ENCODE measurements at regions not wholly inside any gene's neighbourhood (a gene's known extent, or its start where the extent isn't known, plus 50 kb on each side); places are given as distances from the start of the nearest gene placed in this dataset.

DNA sequence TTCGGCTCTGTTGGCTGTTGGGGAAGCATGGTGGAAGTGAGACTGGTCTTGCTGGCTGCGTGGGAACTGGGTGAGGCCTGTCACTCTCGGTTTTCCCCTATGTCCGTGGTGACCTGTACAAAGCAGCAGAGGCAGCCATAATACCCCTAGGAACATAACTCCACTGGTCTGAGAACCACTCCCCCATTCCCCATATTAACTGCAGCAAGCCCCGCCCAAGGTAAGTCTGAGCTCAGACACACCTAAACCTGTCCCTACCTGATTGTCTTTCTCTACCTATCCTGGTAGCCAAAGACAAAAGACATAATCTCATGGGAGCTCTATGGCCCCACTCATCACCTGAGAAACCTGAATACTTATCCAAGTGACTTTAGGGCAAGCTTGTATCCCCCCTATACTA is 156.3 kb upstream of the PHACTR1 start:
- intact Hi-C loops (cut with DNase I) = no loop called here
- no peak for DNase-seq (ENCODE audit: low spot score)
- ATAC-seq = no peak

DNA sequence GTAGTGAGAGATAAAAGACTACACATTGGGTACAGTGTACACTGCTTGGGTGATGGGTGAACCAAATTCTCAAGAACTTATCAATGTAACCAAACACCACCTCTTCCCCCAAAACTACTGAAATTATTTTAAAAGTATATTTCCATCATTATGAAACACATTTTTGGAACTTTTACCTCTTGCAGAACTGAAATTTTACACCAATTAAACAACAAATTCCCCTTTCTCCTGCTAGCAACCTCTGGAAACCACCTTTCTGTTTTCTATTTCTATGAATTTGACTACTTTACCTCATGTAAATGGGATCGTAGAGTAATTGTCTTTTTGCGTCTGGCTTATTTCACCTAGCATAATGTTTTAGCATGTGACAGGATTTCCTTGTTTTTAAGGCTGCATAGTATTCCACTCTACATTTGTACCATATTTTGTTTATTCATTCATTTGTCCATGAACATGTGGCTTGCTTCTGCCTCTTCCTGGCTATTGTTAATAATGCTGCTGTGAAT is 149.9 kb upstream of the PHACTR1 start:
- intact Hi-C loops (cut with DNase I) = no loop called here
- no peak for ATAC-seq

DNA sequence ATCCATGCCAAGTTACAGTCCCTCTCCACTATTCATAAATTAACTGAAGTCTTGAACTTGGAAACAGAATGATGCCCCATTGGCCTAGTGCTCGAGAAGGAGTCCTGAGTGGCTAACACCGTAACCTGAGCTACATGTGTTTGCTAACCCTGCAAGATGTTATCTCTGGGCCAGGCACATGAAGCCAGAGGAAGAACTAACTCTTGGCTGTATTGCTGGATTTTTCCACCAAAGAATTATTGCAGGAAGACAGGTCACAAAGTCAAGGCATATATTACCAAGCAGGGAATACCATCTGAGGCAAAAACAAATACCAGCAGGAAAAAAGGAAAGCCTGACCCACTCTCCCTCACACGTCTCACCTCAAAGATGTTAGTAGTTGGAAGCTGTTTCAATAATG is 148.9 kb upstream of the PHACTR1 start:
- ATAC-seq (no peak), DNase-seq (ENCODE audit: low spot score) (no peak)
- intact Hi-C loops (cut with DNase I) = no loop called here

More for the DNA sequence above, 149.9 kb upstream of the PHACTR1 start:
- DNase-seq (ENCODE audit: low spot score) = no peak

DNA sequence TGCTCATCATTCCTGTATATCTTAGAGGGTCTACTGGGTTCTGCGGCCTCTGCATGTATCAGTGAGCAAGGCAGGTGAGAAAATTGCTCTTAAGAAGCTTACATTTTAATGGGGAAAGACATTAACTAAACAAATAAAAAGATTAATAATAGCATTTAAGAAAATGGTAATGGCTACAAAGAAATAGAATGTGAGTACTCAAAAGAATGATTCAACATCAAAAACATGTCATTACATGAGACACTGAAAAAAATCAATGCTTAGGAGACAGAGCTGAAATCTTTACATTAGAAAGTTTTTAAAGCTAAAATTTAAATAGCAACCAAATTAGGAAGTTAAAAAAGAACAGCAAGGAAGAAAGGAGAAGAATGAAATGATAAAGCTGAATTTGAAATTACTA is 146.9 kb upstream of the PHACTR1 start:
- ATAC-seq = no peak
- intact Hi-C loops (cut with DNase I) = no loop called here
- DNase-seq (ENCODE audit: low spot score) = no peak

DNA sequence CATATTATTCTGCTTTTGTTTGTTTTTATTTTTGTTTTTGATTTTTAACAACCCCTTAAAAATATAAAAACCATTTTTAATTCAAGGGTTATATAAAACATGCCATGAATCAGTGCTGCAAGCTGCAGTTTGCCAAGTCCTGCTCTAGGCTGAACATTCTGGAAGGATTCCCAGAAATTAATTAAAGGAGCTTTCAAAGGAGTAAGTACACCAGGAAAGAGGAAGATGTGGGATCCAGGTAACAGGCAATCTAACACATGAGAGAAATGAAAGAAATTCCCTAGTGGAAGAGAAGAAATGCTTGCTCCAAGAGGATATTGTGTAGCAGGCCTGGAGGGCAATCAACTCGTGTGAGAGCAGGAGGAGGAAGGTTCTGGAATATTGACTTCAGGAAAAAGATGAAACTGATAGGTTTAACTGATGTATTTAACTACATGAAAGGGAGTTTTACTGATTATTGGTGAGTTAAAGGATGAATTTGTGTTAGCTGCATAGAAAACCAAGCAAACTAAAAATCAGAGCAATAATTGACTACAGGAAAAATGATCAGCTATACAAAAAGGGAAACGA is 146.0 kb upstream of the PHACTR1 start:
- intact Hi-C loops (cut with DNase I) = no loop called here
- DNase-seq (ENCODE audit: low spot score) (no peak), ATAC-seq (no peak)

DNA sequence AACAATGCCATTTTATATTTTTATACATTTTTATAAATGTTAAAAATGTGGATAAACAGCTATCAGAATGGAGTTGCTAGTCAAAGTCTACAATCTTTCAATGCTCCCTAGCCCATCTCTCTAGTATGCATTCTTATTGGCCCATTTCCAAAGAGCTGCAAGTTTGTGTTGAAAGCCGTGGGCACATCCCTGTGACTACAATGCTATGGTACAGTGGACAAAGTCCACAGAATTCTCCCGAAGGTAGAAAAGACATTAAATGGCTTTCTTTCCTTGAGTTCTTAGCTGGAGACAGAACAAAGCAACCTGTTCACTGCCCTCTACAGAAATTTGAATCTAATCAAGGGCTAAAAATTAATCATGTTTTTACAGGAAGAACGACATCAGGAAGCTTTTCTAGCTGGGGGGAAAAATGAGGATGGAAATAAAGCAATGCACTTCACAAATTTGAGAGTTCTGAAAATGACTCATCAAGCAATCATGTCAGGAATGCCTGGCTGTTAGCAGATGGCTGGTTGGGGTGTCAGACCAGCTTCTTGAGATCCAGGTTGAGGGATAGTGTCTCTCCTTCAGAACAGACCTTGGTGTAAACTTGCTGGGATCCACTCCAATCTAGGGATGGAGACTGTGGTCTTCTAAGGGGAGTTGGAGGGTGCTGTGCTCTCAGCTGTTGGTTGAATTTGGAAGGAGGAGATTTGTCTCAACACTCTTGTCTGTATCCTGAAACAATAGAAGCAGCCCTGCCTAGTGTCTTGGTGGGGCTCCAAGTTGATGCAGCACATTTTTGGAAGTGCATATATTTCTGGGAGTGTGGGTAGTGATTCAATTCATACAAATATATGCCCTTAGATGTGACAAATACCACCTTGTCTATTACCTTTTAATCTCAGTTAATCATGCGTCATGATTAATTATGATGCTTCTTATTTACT is 143.4 kb upstream of the PHACTR1 start:
- intact Hi-C loops (cut with DNase I) = no loop called here
- ATAC-seq = no peak
- DNase-seq (ENCODE audit: low spot score) = no peak

DNA sequence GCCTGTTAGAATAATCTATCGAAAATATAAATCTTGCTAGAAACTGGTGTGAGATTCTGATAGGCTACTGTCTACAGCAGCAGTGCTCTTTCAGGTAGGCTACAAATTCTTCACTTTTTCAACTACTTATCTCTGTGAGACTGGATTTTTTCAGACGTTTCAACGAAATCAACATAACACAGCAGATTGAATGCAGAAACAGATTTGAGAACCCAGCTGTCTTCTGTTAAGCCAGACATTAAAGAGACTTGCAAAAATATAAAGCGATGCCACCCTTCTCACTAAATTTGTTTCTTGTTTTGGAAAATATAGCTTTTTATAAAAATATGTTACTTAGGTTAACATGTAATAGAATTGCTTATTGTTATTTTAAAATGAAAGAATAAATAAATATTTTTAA is 140.6 kb upstream of the PHACTR1 start:
- intact Hi-C loops (cut with DNase I) = no loop called here
- no peak for DNase-seq (ENCODE audit: low spot score)
- ATAC-seq = no peak

DNA sequence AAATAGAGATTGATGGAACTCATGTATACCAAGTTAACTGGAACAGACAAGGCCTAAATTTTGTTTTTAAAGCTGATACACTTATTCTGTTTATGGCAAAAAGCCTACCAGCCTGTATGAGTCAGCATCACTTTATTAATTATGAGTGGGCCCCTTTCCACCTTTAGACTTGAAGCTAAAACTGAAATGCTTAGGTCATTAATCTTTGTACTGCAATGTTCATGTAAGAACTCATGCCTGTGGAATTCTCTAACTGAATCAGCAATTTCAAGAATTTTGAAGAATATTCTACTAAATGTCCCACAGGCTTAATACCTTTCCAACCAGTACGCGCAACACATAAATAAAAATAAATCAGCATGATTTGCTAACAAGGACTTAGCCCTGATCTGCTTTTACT is 140.2 kb upstream of the PHACTR1 start:
- intact Hi-C loops (cut with DNase I) = no loop called here
- ATAC-seq = no peak

DNA sequence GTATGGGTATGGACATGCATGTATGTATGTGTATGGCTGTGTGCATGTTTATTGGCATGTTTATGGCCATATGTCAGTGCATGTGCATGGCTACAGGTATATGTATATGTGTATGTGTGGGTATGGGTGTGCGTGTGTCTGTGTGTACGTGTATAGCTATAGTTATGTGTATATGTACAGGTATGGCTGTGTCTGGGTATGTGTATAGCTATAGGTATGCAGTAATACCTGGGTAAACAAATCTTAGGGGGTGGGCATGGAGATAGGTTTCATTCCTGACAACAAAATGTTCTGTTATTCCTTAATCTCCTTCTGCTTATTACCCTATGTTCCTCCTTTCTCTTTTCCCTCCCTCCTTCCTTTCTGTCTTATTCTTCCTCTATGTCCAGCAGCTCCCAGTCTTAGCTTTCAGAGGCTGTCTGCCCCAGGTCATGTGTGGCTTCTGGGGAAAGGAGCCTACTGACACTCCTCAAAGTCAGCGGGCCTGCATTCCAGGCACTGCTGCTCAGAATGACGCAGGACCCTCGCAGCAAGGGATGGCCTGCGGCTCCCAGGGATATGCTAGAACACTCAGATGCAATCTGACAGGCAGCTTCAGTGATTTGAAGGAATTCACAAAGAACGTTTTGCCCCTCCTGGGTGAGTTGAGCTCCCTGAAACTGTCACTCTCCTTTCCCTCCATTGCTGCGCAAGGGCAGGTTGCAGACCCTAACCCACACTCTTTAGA is 139.3 kb upstream of the PHACTR1 start:
- intact Hi-C loops (cut with DNase I) = no loop called here
- no peak for DNase-seq (ENCODE audit: low spot score)

More for the DNA sequence above, 140.2 kb upstream of the PHACTR1 start:
- no peak for DNase-seq (ENCODE audit: low spot score)

DNA sequence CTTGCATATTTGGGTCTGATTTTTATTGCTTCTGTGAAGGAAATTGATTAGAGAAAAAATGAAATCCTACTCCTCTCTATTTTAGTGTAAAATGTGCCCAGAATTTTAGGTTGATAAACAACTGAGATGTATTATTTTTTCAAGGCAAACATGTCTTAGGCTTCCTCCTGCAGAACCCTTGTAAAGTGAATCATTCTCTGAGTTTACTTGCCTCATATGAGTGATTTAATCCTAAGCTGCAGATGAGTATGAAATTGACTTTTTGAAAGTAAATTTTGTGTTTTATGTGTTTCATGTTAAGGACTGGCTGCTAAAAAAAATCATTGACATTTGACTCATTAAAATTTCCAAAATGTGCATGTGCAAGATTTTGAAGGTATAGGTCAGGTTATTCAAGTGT is 138.5 kb upstream of the PHACTR1 start:
- DNase-seq (ENCODE audit: low spot score) (no peak), ATAC-seq (no peak)
- intact Hi-C loops (cut with DNase I) = no loop called here

More for the DNA sequence above, 139.3 kb upstream of the PHACTR1 start:
- ATAC-seq = no peak

DNA sequence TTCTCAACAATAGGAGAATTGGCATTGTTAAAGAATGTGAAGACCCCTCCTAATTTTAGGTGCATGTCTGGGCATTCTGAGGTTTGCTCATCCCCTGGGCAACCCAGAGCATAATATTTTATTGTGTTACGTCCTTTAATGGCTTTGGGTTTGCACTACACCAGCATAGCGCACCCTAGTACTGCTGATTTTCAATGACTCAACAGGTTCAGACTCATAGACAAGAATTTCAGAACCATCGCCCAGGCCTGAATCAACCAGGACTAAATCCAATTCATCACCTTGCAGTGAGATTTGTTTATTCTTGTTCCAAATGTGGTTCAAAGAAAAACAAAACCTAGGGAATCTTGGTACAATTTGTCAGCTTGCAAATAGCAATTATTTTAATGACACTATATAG is 137.8 kb upstream of the PHACTR1 start:
- DNase-seq (ENCODE audit: low spot score) = no peak
- intact Hi-C loops (cut with DNase I) = no loop called here
- no peak for ATAC-seq

DNA sequence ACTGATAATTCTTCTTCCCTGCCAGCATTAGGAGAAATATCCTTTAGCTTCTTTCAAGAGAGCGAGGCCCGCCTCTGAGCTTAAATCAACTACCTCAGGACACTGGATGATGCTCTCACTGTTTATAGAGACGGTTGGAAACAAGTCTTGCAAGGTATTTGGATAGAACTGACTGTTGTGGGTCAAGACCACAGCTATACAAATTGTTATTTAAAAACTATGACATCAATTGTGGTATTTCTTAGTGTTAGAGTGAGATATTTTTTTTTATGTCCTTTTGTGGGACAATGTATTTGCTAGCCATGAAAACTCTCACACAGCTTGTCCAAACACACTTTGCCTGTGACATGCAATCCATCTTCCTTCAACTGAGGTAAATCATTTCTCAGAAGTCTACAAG is 136.3 kb upstream of the PHACTR1 start:
- intact Hi-C loops (cut with DNase I) = no loop called here
- ATAC-seq = no peak

DNA sequence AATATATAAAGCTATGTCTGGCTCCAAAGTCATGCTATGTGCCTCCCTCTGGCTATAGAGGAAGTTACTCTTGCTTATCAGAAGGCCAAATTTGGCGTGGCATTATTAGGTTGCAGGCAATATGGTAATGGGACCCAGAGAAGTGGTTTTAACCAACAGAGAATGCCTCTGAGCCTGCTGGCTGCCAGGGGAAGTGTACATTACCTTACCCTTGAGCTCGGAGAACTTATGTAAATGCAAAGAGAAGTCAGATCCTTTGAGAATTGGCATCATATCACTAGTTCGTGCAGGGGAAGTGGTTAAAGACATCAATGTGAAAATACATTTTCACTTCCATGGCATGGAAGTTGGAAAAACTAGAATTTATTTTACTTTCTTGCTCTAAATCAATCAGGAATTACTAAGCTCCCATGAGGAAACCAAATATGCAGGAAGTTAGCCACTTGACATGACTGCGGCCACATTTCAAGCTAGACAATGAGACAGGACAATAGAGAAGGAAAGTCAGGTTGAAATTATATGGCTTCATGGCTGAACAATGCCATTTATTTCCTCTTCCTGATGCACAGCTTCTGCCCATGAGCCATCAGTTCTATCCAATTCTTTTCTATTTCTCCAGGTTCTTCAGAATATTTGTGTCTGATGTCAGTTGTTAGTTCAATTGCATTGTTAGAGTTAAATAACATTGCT is 134.0 kb upstream of the PHACTR1 start:
- no peak for DNase-seq (ENCODE audit: low spot score)
- intact Hi-C loops (cut with DNase I) = no loop called here
- ATAC-seq = no peak

More for the DNA sequence above, 136.3 kb upstream of the PHACTR1 start:
- no peak for DNase-seq (ENCODE audit: low spot score)

DNA sequence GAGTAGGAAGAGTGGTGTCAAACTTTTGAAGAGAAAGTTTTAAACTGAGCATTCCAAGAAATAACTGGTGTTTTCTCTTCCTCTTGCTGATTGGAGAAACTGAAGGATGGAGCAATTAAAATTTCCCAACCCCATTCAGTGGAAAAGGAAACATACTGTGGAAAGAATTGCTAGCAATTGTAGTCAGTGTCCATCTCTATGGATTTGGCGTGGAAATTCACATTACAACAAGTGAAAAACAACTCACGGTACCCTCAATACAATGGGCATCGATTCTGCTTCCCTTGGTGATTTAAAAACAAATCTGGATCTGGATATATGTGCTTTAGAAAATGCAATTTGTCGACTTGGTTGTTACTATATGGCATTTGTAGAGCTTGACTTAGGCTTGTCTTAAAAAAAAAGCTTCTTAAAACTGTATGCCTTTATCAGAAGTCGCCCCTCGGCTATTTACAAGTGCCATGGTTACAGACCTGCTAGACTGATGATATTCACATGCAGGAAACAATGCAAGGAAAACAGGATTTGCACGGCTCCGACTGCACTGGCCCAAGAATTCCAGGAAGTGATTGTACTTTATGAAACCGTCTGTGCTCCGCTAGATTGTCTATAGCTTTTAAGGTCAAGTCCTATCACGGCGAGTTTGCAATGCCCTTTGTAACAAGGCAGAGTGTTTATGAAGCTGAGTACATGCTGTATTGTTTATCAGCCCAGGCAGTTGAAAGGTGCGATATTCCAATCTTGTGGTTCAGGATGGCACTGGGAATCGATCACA is 131.7 kb upstream of the PHACTR1 start:
- DNase-seq (ENCODE audit: low spot score) (no peak), ATAC-seq (no peak)
- intact Hi-C loops (cut with DNase I) = no loop called here

DNA sequence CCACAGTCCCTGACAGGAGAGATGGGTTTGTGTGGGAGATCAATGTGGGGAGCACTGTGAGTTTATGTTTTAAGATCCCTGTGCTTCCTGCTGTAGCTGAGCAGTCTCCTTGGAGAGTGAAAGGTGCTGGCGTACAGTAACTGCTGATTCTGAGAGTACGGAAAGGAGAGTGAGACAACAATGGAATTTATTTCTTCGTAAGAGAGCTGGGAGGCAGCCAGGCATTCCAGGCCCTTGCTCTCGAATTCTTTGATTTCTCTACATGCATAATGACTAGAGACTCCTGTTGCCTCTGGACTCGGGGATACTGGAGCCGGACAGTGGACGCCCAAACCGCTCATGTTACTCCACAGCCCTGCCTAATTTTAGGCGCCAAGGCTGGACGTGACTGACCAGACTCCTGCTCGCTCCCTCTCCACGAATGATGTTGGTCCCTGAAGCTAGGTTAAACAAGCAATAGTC is 131.0 kb upstream of the PHACTR1 start:
- ATAC-seq (peak; percentile 41), DNase-seq (ENCODE audit: low spot score) (no peak)
- intact Hi-C loops (cut with DNase I) = no loop called here

DNA sequence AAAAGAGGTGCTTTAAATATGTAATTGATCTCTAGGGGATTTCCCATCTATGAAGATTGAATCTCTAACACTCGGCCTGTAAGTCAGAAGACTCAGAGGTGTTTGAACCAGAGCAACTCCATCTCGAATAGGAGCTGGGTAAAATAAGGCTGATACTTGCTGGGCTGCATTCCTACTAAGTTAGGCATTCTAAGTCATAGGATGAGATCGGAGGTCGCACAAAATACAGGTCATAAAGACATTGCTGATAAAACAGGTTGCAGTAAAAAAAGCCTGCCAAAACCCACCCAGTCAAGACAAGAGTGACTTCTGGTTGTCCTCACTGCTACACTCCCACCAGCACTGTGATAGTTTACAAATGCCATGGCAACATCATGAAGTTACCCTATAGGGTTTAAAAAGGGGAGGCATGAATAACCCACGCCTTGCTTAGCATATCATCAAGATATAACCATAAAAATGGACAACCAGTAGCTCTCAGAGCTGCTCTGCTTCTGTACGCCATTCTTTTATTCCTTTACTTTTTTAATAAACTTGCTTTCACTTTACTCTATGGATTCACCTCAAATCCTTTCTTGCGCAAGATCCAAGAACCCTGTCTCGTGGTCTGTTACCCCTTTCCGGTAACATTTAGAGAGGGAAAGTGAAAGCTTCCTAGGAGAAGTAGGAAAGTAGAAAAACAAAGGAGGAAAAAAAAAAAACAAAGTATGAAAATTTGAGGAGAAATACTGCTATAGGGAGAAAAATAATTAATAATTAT is 129.7 kb upstream of the PHACTR1 start:
- intact Hi-C loops (cut with DNase I) = no loop called here

DNA sequence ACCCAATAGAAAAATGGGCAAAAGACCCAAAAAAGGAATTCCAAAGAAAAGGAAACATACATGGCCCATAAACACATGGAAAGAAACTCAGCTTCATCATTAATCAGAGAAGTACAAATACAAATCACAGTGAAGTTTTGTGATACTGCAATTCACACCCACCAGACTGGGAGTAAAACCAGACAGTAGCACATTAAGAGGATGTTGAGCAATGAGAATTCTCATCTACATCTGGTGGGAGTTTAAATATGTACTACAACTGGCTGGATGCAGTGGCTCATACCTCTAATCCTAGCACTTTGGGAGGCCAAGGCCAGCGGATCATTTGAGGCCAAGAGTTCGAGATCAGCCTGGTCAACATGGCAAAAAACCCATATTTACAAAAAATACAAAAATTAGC is 125.7 kb upstream of the PHACTR1 start:
- intact Hi-C loops (cut with DNase I) = no loop called here
- no peak for DNase-seq (ENCODE audit: low spot score)
- no peak for ATAC-seq

More for the DNA sequence above, 129.7 kb upstream of the PHACTR1 start:
- DNase-seq (ENCODE audit: low spot score) (no peak), ATAC-seq (no peak)

DNA sequence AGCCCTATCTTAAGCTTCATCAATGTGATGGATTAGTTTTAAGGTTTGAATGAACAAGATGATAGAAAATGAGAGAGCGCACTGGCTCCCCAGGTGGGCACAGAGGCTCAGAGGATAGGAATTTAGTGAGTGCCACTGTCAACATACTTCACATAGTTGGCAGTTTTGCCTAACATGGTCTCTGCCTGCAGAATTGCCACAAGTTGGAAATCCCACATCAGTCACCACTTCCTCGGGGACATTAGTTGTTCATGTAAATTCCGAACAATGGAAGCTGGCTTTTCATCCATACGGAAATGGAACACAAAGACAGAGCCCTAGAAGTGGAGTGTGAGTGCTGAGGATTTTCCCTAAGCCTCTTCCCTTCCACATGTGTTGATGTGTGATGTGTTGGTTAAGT is 123.9 kb upstream of the PHACTR1 start:
- DNase-seq (ENCODE audit: low spot score) (no peak), ATAC-seq (no peak)
- intact Hi-C loops (cut with DNase I) = no loop called here

Data from sciatic nerve (tissue), 2 donors.